ENCODE measurements at regions not wholly inside any gene's neighbourhood (a gene's known extent, or its start where the extent isn't known, plus 50 kb on each side); places are given as distances from the start of the nearest gene placed in this dataset.
"Not testable (repeated sequence)": the region's sequence is repeated elsewhere in the genome, so short reads cannot be mapped to it uniquely, and the experiment has no call there.

- Histone ChIP-seq H3K36me3 (no peaks in the 10 kb centered on the region), H3K27ac (no peak overlapping the region), H3K27me3 (no peaks in the 10 kb centered on the region), H3K4me1 (no peaks in the 10 kb centered on the region), H3K4me3 (no peak overlapping the region), H3K9me3 (no peaks in the 10 kb centered on the region)
- WGBS, 2 donors, result 62 to 81% methylated on average over 1 of the region's 1 CpG
- TF ChIP-seq CTCF (IDR thresholded peaks at IDR 0.05), result no peak
- FAIRE-seq (no peak), ATAC-seq (no peak), DNase-seq (no peak)
- intact Hi-C loops (cut with DNase I), result no loop called here
Measured at GRCh38 chr2:192604295-192604694, 409.6 kb upstream of the TMEFF2 start.

- FAIRE-seq; DNase-seq; H3K4me3 ChIP-seq; H3K27me3 ChIP-seq; intact Hi-C loops (cut with DNase I); H3K36me3 ChIP-seq; H3K4me1 ChIP-seq; ATAC-seq; H3K27ac ChIP-seq; H3K9me3 ChIP-seq: not testable (repeated sequence)
- 71 to 79% methylated on average over 9 of the region's 9 CpGs for WGBS, 2 donors
Measured at GRCh38 chr2:192598649-192599048, 403.9 kb upstream of the TMEFF2 start.

- no peak for ATAC-seq
Measured at GRCh38 chr2:192593561-192593960, 398.8 kb upstream of the TMEFF2 start.

GRCh38 chr2:192591617-192592016, 396.9 kb upstream of the TMEFF2 start:
- no peaks in the 10 kb centered on the region for H3K4me1 ChIP-seq
- ATAC-seq, result no peak
- no peak for DNase-seq
- no peaks in the 10 kb centered on the region for H3K9me3 ChIP-seq
- H3K27me3 ChIP-seq, result no peaks in the 10 kb centered on the region
- no peak for FAIRE-seq
- intact Hi-C loops (cut with DNase I), result no loop called here
- H3K4me3 ChIP-seq, result no peak overlapping the region
- no peak for TF ChIP-seq CTCF (IDR thresholded peaks at IDR 0.05)
- WGBS, 2 donors, result 30 to 35% methylated on average over 4 of the region's 4 CpGs
- no peaks in the 10 kb centered on the region for H3K36me3 ChIP-seq
- no peak overlapping the region for H3K27ac ChIP-seq

More at GRCh38 chr2:192593561-192593960, 398.8 kb upstream of the TMEFF2 start:
- DNase-seq (no peak), FAIRE-seq (no peak)
- no peaks in the 10 kb centered on the region for H3K27me3 ChIP-seq
- 79 to 82% methylated on average over 6 of the region's 6 CpGs for WGBS, 2 donors
- no peaks in the 10 kb centered on the region for H3K9me3 ChIP-seq
- no peak overlapping the region for H3K27ac ChIP-seq
- intact Hi-C loops (cut with DNase I), result no loop called here
- H3K36me3 ChIP-seq, result no peaks in the 10 kb centered on the region
- no peak for TF ChIP-seq CTCF (IDR thresholded peaks at IDR 0.05)
- H3K4me3 ChIP-seq, result no peak overlapping the region
- no peaks in the 10 kb centered on the region for H3K4me1 ChIP-seq

- ATAC-seq (no peak), FAIRE-seq (no peak), DNase-seq (no peak)
- Histone ChIP-seq H3K27ac (no peak overlapping the region), H3K4me3 (no peak overlapping the region), H3K4me1 (peaks cover 0 to 1% (median 0%) of the 10 kb centered on the region in 3 donors), H3K36me3 (no peaks in the 10 kb centered on the region), H3K9me3 (no peaks in the 10 kb centered on the region), H3K27me3 (no peaks in the 10 kb centered on the region)
- no peak for TF ChIP-seq CTCF (IDR thresholded peaks at IDR 0.05)
- intact Hi-C loops (cut with DNase I), result no loop called here
- WGBS, 2 donors, result 58 to 67% methylated on average over 3 of the region's 3 CpGs
Measured at GRCh38 chr2:192585418-192585817, 390.7 kb upstream of the TMEFF2 start.

GRCh38 chr2:192584976-192585375, 390.2 kb upstream of the TMEFF2 start:
- Histone ChIP-seq H3K4me1 (peaks cover 0 to 5% (median 0%) of the 10 kb centered on the region in 3 donors), H3K27me3 (no peaks in the 10 kb centered on the region), H3K4me3 (no peak overlapping the region), H3K9me3 (no peaks in the 10 kb centered on the region), H3K36me3 (no peaks in the 10 kb centered on the region), H3K27ac (no peak overlapping the region)
- DNase-seq (no peak), FAIRE-seq (no peak), ATAC-seq (no peak)
- intact Hi-C loops (cut with DNase I), result no loop called here
- no peak for TF ChIP-seq CTCF (IDR thresholded peaks at IDR 0.05)
- 68 to 85% methylated on average over 1 of the region's 1 CpG for WGBS, 2 donors
